Upper lobe of left lung (tissue), 6 donors: ENCODE measurements at regions not wholly inside any gene's neighbourhood (a gene's known extent, or its start where the extent isn't known, plus 50 kb on each side); places are given as distances from the start of the nearest gene placed in this dataset.

Experiments
- ATAC-seq, 2 donors: fragments of 200-7000 bp; cut with Tn5 transposase; one replicate each; pipeline ENCODE4 v1.9.1; 2022; ENCODE audit warnings: mild to moderate bottlenecking in 2 of 2, moderate library complexity in 2 of 2; ENCODE audit not compliant: low FRiP score in 2 of 2
- DNase-seq, 2 donors: peaks; one replicate each; pipeline ENCODE4 v3.0.0-alpha.2; 2019 to 2020
- H3K27ac ChIP-seq, 4 donors: fragments of 200-600 bp; sonication (generic); one replicate each; pipeline ENCODE4 v1.5.1; 2016 to 2019
- H3K27me3 ChIP-seq, 4 donors: fragments of 200-600 bp; sonication (generic); one replicate each; pipeline ENCODE4 v1.5.1; 2017 to 2019
- H3K36me3 ChIP-seq, 4 donors: fragments of 200-600 bp; sonication (generic); one replicate each; pipeline ENCODE4 v1.5.1; 2016 to 2019
- H3K4me1 ChIP-seq, 4 donors: fragments of 200-600 bp; sonication (generic); one replicate each; pipeline ENCODE4 v1.5.1; 2018 to 2019
- H3K4me3 ChIP-seq, 4 donors: fragments of 200-600 bp; sonication (generic); one replicate each; pipeline ENCODE4 v1.5.1; 2017 to 2019; ENCODE audit warnings: mild to moderate bottlenecking in 2 of 4, moderate library complexity in 1 of 4
- H3K9me3 ChIP-seq, 4 donors: fragments of 200-600 bp; sonication (generic); one replicate each; pipeline ENCODE4 v1.5.1; 2018 to 2019
- EP300 ChIP-seq, 4 donors: sonication (generic); formaldehyde crosslinking; IDR thresholded peaks; one replicate each; pipeline ENCODE4 v1.5.1; 2017; ENCODE audit warnings: antibody characterized with exemption in 4 of 4, control low read depth in 2 of 4
- POLR2A ChIP-seq, 4 donors: fragments of 450-650 bp; IDR thresholded peaks; one replicate each; pipeline ENCODE4 v1.5.1; 2016 to 2017; ENCODE audit warnings: antibody characterized with exemption in 4 of 4, mild to moderate bottlenecking in 2 of 4
- POLR2AphosphoS5 ChIP-seq, 2 donors: sonication (generic); formaldehyde crosslinking; IDR thresholded peaks; one replicate each; pipeline ENCODE4 v1.5.1; 2017; ENCODE audit warnings: antibody characterized with exemption in 2 of 2
- WGBS, 2 donors: methylation state at CpG; one replicate each; pipeline ENCODE4 v1.1.5; 2017 to 2018; 5-methylcytosine and 5-hydroxymethylcytosine counted together
- TF ChIP-seq, protein P1 (sequence below), 6 experiments: fragments of 450-650 bp in 4 of 6; fragments of 200-600 bp in 2 of 6; sonication (generic) in 2 of 6; IDR thresholded peaks; one replicate each; pipeline ENCODE4 v1.5.1; 2016 to 2019; ENCODE audit warnings: antibody characterized with exemption in 6 of 6
- donor health status: DM: no; HTN: no; CAD: no; lungs with moderate emphysema.
- donor health status: DM: no; HTN: yes; CAD: no; lungs with severe emphysema.

DNA sequence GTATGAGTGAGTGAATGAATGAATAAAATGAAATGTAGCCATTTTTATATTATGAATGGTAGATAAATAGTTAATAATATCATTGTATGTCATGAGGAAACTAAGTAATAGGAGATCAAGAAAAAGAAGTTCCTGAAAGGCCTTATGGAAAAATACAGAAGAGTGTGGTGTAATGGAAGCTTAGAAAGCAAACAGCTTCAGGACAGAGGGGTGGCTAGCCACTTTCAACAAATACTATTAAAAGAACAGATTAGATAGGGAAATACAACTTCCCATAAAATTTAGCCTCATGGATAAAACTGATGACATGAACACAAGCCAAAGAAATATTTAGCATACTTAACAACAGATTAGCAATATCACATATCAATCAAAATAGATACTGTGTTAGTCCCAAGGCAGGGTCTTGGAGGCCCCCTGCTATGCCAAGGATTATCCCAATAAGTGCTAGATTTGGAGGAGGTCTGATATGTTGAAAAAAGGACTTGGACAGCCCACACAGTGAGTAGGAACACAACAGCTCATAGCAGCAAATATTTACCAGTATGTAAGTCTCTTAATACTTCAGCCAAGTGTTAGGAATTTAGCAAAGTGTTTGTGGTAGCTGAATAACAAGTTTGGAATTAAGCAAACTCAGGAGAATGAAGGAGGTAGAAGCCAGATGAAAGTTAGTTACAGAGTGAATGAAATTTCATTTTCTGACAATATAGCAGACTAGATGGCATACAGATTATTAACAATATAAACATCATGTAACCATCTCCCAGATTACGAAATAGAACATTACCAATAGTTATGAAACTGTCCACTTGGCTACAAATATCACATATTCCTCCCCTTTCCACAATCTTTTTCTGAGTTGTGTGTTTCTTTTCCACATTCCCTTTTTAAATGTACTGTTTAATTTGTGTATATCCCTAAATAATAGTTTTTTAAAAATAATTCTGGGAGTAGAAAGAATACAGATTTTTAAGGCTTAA is 1632.0 kb downstream of the PCDH9 start:
- Histone ChIP-seq H3K36me3 (no peaks in the 10 kb centered on the region), H3K9me3 (no peaks in the 10 kb centered on the region), H3K27ac (peak overlapping the region in 3 of 4 donors; percentile 28 to 42 (median 30)), H3K4me3 (no peak overlapping the region), H3K4me1 (peaks cover 0 to 3% (median 0%) of the 10 kb centered on the region in 4 donors), H3K27me3 (no peaks in the 10 kb centered on the region)
- 54 to 68% methylated on average over 1 of the region's 1 CpG for WGBS, 2 donors
- peak; percentile 84 to 85 for ATAC-seq
- no peak for DNase-seq
- no peak for TF ChIP-seq POLR2A (IDR thresholded peaks at IDR 0.05)
- no peak for TF ChIP-seq POLR2AphosphoS5 (IDR thresholded peaks at IDR 0.05)
- no peak for TF ChIP-seq EP300 (IDR thresholded peaks at IDR 0.05)
- TF ChIP-seq, protein P1, sequence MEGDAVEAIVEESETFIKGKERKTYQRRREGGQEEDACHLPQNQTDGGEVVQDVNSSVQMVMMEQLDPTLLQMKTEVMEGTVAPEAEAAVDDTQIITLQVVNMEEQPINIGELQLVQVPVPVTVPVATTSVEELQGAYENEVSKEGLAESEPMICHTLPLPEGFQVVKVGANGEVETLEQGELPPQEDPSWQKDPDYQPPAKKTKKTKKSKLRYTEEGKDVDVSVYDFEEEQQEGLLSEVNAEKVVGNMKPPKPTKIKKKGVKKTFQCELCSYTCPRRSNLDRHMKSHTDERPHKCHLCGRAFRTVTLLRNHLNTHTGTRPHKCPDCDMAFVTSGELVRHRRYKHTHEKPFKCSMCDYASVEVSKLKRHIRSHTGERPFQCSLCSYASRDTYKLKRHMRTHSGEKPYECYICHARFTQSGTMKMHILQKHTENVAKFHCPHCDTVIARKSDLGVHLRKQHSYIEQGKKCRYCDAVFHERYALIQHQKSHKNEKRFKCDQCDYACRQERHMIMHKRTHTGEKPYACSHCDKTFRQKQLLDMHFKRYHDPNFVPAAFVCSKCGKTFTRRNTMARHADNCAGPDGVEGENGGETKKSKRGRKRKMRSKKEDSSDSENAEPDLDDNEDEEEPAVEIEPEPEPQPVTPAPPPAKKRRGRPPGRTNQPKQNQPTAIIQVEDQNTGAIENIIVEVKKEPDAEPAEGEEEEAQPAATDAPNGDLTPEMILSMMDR (IDR thresholded peaks at IDR 0.05), result no peak

DNA sequence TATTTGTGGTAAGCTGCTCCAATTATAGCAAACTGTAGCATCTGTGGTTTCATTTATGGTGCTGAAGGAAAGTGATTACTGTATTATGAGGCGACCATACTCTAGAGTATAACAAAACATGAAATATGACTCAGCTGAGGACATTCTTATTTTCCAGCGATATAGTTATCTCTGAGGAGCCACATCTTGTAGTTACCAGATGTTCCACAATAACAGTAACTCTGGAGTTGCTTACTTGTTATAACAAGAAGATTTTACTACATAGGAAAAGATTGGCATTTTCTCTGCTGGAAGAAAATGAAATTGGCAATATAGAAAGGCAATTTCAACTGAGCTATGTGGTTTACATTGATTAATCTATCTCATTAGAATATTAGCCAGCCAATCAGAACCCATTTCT is 1634.2 kb downstream of the PCDH9 start:
- no peaks in the 10 kb centered on the region for H3K9me3 ChIP-seq
- 78 to 82% methylated on average over 2 of the region's 2 CpGs for WGBS, 2 donors

DNA sequence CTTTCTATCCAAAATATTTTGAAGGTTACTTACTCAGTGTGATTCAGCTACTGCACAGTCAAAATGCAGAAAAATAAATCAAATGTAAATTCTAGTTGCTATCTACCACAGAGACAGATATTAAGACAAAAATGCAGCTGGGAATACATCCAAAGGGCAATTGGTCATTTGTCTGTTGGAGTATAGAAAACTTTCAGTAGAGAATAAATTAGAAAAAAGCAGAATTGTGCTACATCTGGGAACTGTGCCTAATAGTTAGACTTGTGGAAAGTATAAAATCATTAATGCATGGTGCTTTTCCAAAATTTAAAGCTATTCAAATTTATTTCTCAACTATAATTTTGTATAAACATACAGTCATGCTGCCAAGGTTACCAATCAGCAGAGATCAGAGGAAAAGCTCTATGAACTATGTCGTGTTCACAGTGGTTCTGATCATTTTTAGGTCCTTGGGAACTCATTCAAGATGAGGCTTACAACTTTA is 1635.8 kb downstream of the PCDH9 start:
- Histone ChIP-seq H3K27ac (no peak overlapping the region), H3K36me3 (no peaks in the 10 kb centered on the region), H3K4me1 (peaks cover 0 to 3% (median 0%) of the 10 kb centered on the region in 4 donors), H3K9me3 (no peaks in the 10 kb centered on the region), H3K27me3 (no peaks in the 10 kb centered on the region), H3K4me3 (no peak overlapping the region)
- WGBS, 2 donors, result 52 to 53% methylated on average over 1 of the region's 1 CpG
- ATAC-seq (no peak), DNase-seq (no peak)
- TF ChIP-seq, protein P1 (IDR thresholded peaks at IDR 0.05), result no peak
- TF ChIP-seq EP300 (IDR thresholded peaks at IDR 0.05), result no peak
- TF ChIP-seq POLR2AphosphoS5 (IDR thresholded peaks at IDR 0.05), result no peak
- no peak for TF ChIP-seq POLR2A (IDR thresholded peaks at IDR 0.05)

More for the DNA sequence above, 1634.2 kb downstream of the PCDH9 start:
- TF ChIP-seq POLR2A (IDR thresholded peaks at IDR 0.05) (no peak), EP300 (IDR thresholded peaks at IDR 0.05) (no peak), POLR2AphosphoS5 (IDR thresholded peaks at IDR 0.05) (no peak)
- TF ChIP-seq, protein P1 (IDR thresholded peaks at IDR 0.05), result no peak
- H3K27ac ChIP-seq, result no peak overlapping the region
- H3K27me3 ChIP-seq, result no peaks in the 10 kb centered on the region
- H3K4me3 ChIP-seq, result no peak overlapping the region
- DNase-seq (no peak), ATAC-seq (no peak)
- no peaks in the 10 kb centered on the region for H3K36me3 ChIP-seq
- peaks cover 0 to 3% (median 0%) of the 10 kb centered on the region in 4 donors for H3K4me1 ChIP-seq

DNA sequence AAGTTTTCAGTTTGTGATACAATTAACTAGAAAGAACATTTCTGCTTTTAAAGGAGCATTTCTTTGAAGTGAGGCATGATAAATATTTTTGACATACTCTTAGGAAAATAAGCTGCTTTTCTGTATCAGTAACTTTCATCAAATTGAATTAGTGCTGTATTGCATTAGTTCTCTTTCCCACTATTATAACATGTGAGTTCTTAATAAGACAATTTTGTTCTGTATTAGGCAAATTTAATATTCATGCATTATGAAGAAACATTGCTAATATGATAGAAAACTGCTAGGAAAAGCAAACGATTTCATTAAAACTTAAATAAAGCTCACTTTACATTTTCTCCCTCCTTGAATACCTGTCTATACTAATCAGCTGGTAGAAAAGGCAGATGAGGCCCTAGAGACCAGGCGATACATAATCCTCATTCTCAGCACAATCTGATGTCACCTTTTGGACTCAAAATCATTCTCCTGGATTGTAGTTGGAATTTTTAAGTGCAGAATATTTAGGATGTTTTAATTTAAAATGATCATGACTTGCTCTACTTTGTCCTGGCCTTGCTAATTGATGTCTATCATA is 1636.8 kb downstream of the PCDH9 start:
- WGBS, 2 donors, result 73 to 76% methylated on average over 2 of the region's 2 CpGs
- Histone ChIP-seq H3K4me3 (no peak overlapping the region), H3K4me1 (peaks cover 0 to 1% (median 0%) of the 10 kb centered on the region in 4 donors), H3K27me3 (no peaks in the 10 kb centered on the region), H3K36me3 (no peaks in the 10 kb centered on the region), H3K9me3 (no peaks in the 10 kb centered on the region), H3K27ac (no peak overlapping the region)
- DNase-seq (no peak), ATAC-seq (no peak)
- TF ChIP-seq, protein P1 (IDR thresholded peaks at IDR 0.05), result no peak
- TF ChIP-seq POLR2AphosphoS5 (IDR thresholded peaks at IDR 0.05) (no peak), EP300 (IDR thresholded peaks at IDR 0.05) (no peak), POLR2A (IDR thresholded peaks at IDR 0.05) (no peak)
